ENCODE measurements at regions not wholly inside any gene's neighbourhood (a gene's known extent, or its start where the extent isn't known, plus 50 kb on each side); places are given as distances from the start of the nearest gene placed in this dataset.
A peak's percentile ranks its signal among the peaks of the same experiment; 100 is the strongest.

- no peak for TF ChIP-seq Cebpa-rat (IDR thresholded peaks at IDR 0.05)
- no peaks in the 10 kb centered on the region for H4K20me1 ChIP-seq
- no peaks in the 10 kb centered on the region for H3K9me3 ChIP-seq
- no peaks in the 10 kb centered on the region for H3K36me3 ChIP-seq
- no peak overlapping the region for H3K4me3 ChIP-seq
- H3K27me3 ChIP-seq: no peaks in the 10 kb centered on the region
- H3K4me2 ChIP-seq: no peak overlapping the region
- H3K4me1 ChIP-seq: peaks cover 6% of the 10 kb centered on the region; the same call in 1 of the 2 replicates
- H3K27ac ChIP-seq: no peak overlapping the region
- H3K9ac ChIP-seq: no peak overlapping the region
These were observed 331.5 kb upstream of the MCTP2 start for GRCh38 chr15:93899817-93900216.

DNA sequence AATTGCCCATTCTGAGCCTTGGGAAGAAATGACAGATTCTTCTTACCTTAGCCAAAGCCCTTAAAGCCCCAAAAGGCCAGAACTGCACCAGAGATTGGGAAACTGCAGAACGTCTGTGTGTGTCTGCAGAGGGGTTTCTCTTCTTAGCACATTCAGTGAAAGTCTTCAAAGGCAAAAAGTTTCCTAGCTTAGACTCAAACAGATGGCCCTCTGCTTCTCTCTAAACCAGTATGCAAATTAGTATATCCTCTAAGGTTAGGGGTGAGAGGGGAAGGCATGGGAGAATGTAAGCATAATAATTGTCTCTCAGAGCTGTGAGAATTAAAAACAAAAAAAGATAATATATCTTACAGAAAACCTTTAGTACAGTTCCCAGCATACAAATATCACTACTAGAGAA lies 334.0 kb upstream of the MCTP2 start:
- Histone ChIP-seq H3K4me3 (no peak overlapping the region), H3K9ac (peak overlapping the region; percentile 24; the same call in 1 of the 2 replicates), H3K9me3 (no peaks in the 10 kb centered on the region), H4K20me1 (no peaks in the 10 kb centered on the region), H3K27me3 (no peaks in the 10 kb centered on the region), H3K4me2 (peak overlapping the region; percentile 17; the same call in 1 of the 2 replicates), H3K36me3 (no peaks in the 10 kb centered on the region), H3K27ac (no peak overlapping the region), H3K4me1 (peaks cover 6% of the 10 kb centered on the region; the same call in 1 of the 2 replicates)
- TF ChIP-seq Cebpa-rat (IDR thresholded peaks at IDR 0.05): no peak

DNA sequence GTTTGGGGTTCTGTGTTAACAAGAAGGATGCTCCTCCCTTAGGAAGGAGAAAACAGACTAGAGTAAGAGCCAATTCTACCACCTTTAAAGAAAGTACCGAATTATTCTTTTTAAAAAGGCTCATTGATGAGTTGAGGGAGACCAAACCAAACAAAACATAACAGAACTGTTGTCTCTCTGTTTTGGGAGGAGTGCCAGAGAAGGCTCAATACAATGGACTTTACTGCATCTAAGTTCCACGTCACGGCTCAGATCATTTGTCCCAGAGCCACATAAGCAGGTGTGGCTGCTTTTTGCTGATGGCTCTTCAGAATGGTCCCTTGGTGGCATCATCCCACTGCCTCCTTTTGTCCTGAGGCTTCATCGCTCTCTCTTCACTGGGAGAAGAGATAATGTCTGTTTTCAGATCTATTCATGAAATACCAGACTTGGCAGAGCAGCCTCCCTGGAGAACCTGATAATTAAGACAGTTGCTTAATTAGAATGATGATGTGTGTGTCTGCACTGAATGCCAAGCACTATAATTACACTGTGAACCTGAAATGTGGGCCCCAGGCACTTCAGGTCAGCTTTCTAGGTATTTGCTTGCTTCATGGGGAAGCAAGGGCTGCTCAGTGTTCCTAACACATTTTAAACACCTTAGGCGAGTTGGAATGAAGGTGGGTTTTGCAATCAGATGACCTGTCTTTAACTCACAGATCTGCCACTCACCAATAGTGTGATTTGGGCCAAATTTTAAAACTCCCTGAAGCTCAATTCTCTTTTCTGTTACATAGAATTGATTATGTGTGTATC lies 335.2 kb upstream of the MCTP2 start:
- TF ChIP-seq Cebpa-rat (IDR thresholded peaks at IDR 0.05): no peak
- no peak overlapping the region for H3K4me3 ChIP-seq

GRCh38 chr15:93894438-93895036 lies 336.8 kb upstream of the MCTP2 start:
- Histone ChIP-seq H3K27ac (no peak overlapping the region), H3K9ac (no peak overlapping the region), H3K9me3 (no peaks in the 10 kb centered on the region), H3K4me1 (peaks cover 6% of the 10 kb centered on the region; the same call in 1 of the 2 replicates), H3K4me3 (no peak overlapping the region), H3K27me3 (no peaks in the 10 kb centered on the region), H3K4me2 (no peak overlapping the region), H4K20me1 (no peaks in the 10 kb centered on the region), H3K36me3 (no peaks in the 10 kb centered on the region)
- no peak for TF ChIP-seq Cebpa-rat (IDR thresholded peaks at IDR 0.05)

More for the DNA sequence above, 335.2 kb upstream of the MCTP2 start:
- Histone ChIP-seq H4K20me1 (no peaks in the 10 kb centered on the region), H3K4me1 (peaks cover 6% of the 10 kb centered on the region; the same call in 1 of the 2 replicates), H3K27ac (no peak overlapping the region), H3K27me3 (no peaks in the 10 kb centered on the region), H3K4me2 (no peak overlapping the region), H3K36me3 (no peaks in the 10 kb centered on the region), H3K9ac (no peak overlapping the region), H3K9me3 (no peaks in the 10 kb centered on the region)

DNA sequence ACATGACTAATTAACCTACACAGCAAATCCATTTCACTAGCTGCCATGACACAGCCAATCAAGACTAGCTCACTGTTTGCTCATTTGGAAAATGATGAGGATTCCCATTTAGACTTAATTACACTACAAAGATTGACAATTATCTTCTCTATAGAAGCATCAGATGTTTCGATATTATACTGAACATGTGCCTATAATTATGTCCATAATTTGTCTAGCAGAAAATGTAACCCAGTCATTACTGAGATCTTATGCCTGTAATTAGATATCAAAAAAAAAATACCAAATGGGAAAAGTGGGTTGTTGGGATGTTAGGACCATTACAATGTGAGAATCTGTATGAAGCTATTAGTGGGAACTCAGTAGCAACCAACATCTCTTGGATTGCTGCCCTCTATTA lies 344.2 kb upstream of the MCTP2 start:
- no peak overlapping the region for H3K27ac ChIP-seq
- no peaks in the 10 kb centered on the region for H3K9me3 ChIP-seq
- H3K9ac ChIP-seq: no peak overlapping the region
- peaks cover 10% of the 10 kb centered on the region for H3K4me1 ChIP-seq
- no peak for TF ChIP-seq Cebpa-rat (IDR thresholded peaks at IDR 0.05)
- no peak overlapping the region for H3K4me2 ChIP-seq
- no peaks in the 10 kb centered on the region for H3K36me3 ChIP-seq
- no peak overlapping the region for H3K4me3 ChIP-seq
- H4K20me1 ChIP-seq: no peaks in the 10 kb centered on the region
- no peaks in the 10 kb centered on the region for H3K27me3 ChIP-seq

GRCh38 chr15:93882779-93883178 lies 348.6 kb upstream of the MCTP2 start:
- peaks cover 17% of the 10 kb centered on the region for H3K4me1 ChIP-seq
- H3K4me3 ChIP-seq: no peak overlapping the region
- peak overlapping the region; percentile 68 for H3K4me2 ChIP-seq
- H3K27ac ChIP-seq: peak overlapping the region; percentile 7; the same call in 1 of the 2 replicates
- no peak for TF ChIP-seq Cebpa-rat (IDR thresholded peaks at IDR 0.05)
- H4K20me1 ChIP-seq: no peaks in the 10 kb centered on the region
- H3K9ac ChIP-seq: no peak overlapping the region
- peaks cover 7% of the 10 kb centered on the region; the same call in 1 of the 2 replicates for H3K9me3 ChIP-seq
- H3K27me3 ChIP-seq: no peaks in the 10 kb centered on the region
- no peaks in the 10 kb centered on the region for H3K36me3 ChIP-seq

DNA sequence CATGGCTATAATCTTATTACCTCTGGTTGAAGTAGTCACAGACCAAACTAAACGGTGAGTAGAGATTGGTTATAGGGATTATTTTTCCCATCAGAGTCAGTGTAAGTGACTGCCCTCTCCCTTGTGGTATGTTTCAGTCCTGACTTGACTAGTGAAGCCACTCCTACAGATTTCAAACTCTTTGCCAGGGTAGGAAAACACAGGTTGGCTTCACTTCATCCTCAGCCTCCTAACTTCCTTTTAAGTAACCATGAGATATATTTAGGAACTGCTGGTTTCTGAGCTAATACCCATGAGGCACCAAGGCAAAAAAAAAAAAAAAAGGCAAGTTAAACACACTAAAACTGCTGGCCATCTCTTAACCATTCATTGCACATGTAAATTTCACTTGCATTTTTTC lies 349.2 kb upstream of the MCTP2 start:
- H3K4me3 ChIP-seq: no peak overlapping the region
- no peaks in the 10 kb centered on the region for H3K27me3 ChIP-seq
- TF ChIP-seq Cebpa-rat (IDR thresholded peaks at IDR 0.05): no peak
- H3K9me3 ChIP-seq: peaks cover 7% of the 10 kb centered on the region; the same call in 1 of the 2 replicates
- H3K27ac ChIP-seq: peak overlapping the region; percentile 7; the same call in 1 of the 2 replicates
- peaks cover 17% of the 10 kb centered on the region for H3K4me1 ChIP-seq
- H3K9ac ChIP-seq: no peak overlapping the region
- peak overlapping the region; percentile 68 for H3K4me2 ChIP-seq
- no peaks in the 10 kb centered on the region for H3K36me3 ChIP-seq
- no peaks in the 10 kb centered on the region for H4K20me1 ChIP-seq

GRCh38 chr15:93881310-93881709 lies 350.1 kb upstream of the MCTP2 start:
- Histone ChIP-seq H3K9ac (no peak overlapping the region), H3K36me3 (no peaks in the 10 kb centered on the region), H4K20me1 (no peaks in the 10 kb centered on the region), H3K27me3 (no peaks in the 10 kb centered on the region), H3K4me1 (peaks cover 17% of the 10 kb centered on the region), H3K4me2 (no peak overlapping the region), H3K9me3 (peaks cover 7% of the 10 kb centered on the region; the same call in 1 of the 2 replicates), H3K4me3 (no peak overlapping the region), H3K27ac (no peak overlapping the region)
- TF ChIP-seq Cebpa-rat (IDR thresholded peaks at IDR 0.05): no peak

- no peaks in the 10 kb centered on the region for H4K20me1 ChIP-seq
- H3K9me3 ChIP-seq: peaks cover 7% of the 10 kb centered on the region; the same call in 1 of the 2 replicates
- H3K27ac ChIP-seq: no peak overlapping the region
- no peak overlapping the region for H3K9ac ChIP-seq
- H3K36me3 ChIP-seq: no peaks in the 10 kb centered on the region
- no peak overlapping the region for H3K4me2 ChIP-seq
- no peak for TF ChIP-seq Cebpa-rat (IDR thresholded peaks at IDR 0.05)
- peaks cover 17% of the 10 kb centered on the region for H3K4me1 ChIP-seq
- H3K27me3 ChIP-seq: no peaks in the 10 kb centered on the region
- H3K4me3 ChIP-seq: no peak overlapping the region
These were observed 351.0 kb upstream of the MCTP2 start for GRCh38 chr15:93880358-93880757.

DNA sequence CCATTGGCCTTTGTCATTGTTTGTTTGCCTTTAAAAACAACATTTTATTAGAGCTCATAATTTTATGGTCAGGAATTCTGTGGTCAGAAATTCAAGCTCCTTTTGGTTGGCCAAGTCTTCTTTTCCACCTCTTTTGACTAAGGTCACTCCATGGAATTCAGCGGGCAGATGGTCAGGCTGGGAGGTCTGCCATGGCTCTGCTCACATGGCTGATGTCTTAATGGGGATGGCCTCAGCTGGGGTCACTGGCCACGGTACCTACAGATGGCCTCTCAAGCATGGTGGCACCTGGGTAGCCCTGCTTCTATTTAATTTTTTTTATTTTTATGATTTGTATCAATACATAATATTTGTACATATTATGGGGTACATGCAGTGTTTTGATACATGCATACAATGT lies 360.8 kb upstream of the MCTP2 start:
- no peak overlapping the region for H3K27ac ChIP-seq
- no peak overlapping the region for H3K4me3 ChIP-seq
- H3K9ac ChIP-seq: no peak overlapping the region
- H4K20me1 ChIP-seq: no peaks in the 10 kb centered on the region
- H3K4me2 ChIP-seq: no peak overlapping the region
- H3K27me3 ChIP-seq: no peaks in the 10 kb centered on the region
- no peaks in the 10 kb centered on the region for H3K36me3 ChIP-seq
- no peak for TF ChIP-seq Cebpa-rat (IDR thresholded peaks at IDR 0.05)
- no peaks in the 10 kb centered on the region for H3K9me3 ChIP-seq
- H3K4me1 ChIP-seq: peaks cover 3% of the 10 kb centered on the region; the same call in 1 of the 2 replicates
